ENCODE measurements at regions not wholly inside any gene's neighbourhood (a gene's known extent, or its start where the extent isn't known, plus 50 kb on each side); places are given as distances from the start of the nearest gene placed in this dataset.

DNA sequence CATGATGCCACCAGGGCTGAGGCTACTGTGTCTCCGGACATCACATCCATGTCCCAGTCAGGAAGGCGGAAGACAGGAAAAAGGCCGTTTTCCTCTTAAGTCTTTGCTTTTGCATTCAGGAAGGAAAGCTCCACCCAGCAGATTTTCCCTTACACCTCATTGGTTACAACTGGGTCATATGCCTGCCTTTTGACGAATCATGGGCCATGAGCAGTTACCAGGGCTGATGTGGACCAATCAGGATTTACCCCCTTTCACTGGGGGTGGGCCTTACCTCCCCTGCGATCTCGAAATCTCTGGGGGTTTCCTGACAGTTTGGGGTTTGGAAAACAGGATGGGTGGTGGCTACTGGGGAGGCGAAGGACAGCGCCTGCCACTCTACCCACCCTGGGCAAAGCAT is 52.5 kb upstream of the GRPEL1 start:
- Histone ChIP-seq H3K27ac (ENCODE audit: low read depth, low read length) (no peak overlapping the region), H3K27me3 (ENCODE audit: control insufficient read depth, insufficient read depth, low read length) (peaks cover 30% of the 10 kb centered on the region), H3K4me3 (ENCODE audit: low read depth, low read length) (no peak overlapping the region), H3K9me3 (ENCODE audit: control insufficient read depth, insufficient read depth, low read length) (peaks cover 3% of the 10 kb centered on the region; the same call in 1 of the 2 replicates)
- TF ChIP-seq, protein P1, sequence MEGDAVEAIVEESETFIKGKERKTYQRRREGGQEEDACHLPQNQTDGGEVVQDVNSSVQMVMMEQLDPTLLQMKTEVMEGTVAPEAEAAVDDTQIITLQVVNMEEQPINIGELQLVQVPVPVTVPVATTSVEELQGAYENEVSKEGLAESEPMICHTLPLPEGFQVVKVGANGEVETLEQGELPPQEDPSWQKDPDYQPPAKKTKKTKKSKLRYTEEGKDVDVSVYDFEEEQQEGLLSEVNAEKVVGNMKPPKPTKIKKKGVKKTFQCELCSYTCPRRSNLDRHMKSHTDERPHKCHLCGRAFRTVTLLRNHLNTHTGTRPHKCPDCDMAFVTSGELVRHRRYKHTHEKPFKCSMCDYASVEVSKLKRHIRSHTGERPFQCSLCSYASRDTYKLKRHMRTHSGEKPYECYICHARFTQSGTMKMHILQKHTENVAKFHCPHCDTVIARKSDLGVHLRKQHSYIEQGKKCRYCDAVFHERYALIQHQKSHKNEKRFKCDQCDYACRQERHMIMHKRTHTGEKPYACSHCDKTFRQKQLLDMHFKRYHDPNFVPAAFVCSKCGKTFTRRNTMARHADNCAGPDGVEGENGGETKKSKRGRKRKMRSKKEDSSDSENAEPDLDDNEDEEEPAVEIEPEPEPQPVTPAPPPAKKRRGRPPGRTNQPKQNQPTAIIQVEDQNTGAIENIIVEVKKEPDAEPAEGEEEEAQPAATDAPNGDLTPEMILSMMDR (IDR thresholded peaks at IDR 0.05; ENCODE audit: low read depth, low read length), result no peak
- ChIA-PET CTCF (interaction anchor here (0.8 kb wide), 1 partner anchor 19 kb away, joined by 3 read pairs; no protein-coding TSS in a partner anchor), POLR2A (no interaction called here)
- no peak for DNase-seq (ENCODE audit: low read depth, low spot score)

DNA sequence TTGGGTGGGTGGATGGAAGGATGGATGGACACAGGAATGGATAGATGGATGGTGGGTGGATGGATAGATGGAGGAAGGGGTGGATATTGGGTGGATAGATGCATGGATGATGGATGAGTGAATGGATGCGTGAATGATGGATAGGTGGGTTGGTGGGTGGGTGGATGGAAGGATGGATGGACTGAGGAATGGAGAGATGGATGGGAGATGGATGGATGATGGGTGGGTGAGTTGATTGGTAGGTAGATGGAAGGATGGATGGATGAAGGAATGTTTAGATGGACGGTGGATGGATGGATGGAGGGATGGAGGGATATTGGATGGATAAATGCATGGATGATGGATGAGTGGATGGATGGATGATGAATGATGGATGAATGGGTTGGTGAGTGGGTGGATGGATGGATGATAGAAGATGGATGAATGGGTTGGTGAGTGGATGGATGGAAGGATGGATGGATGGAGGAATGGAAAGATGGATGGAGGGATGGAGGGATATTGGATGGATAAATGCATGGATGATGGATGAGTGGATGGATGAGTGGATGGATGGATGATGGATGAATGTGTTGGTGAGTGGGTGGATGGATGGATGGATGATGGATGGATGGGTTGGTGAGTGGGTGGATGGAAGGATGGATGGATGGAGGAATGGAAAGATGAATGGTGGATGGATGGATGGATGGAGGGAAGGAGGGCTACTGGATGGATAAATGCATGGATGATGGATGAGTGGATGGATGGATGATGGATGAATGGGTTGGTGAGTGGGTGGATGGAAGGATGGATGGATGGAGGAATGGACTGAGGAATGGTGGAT is 50.4 kb upstream of the GRPEL1 start:
- ChIA-PET CTCF (no interaction called here), POLR2A (no interaction called here)
- H3K27me3 ChIP-seq (ENCODE audit: control insufficient read depth, insufficient read depth, low read length), result peaks cover 30% of the 10 kb centered on the region
- H3K27ac ChIP-seq (ENCODE audit: low read depth, low read length), result no peak overlapping the region
- TF ChIP-seq, protein P1 (IDR thresholded peaks at IDR 0.05; ENCODE audit: low read depth, low read length), result no peak
- H3K4me3 ChIP-seq (ENCODE audit: low read depth, low read length), result no peak overlapping the region
- peaks cover 3% of the 10 kb centered on the region; the same call in 1 of the 2 replicates for H3K9me3 ChIP-seq (ENCODE audit: control insufficient read depth, insufficient read depth, low read length)
- no peak for DNase-seq (ENCODE audit: low read depth, low spot score)
